GM12892 (cell line): ENCODE measurements at regions not wholly inside any gene's neighbourhood (a gene's known extent, or its start where the extent isn't known, plus 50 kb on each side); places are given as distances from the start of the nearest gene placed in this dataset.

Source experiments
- DNase-seq: peaks from one replicate; pipeline ENCODE4 v3.0.0; 2011; ENCODE audit not compliant: insufficient read length
- FAIRE-seq: peaks from 2 replicates; lab custom pipeline; 2011; peaks lifted over from hg19 to GRCh38; lab: Jason Lieb, UNC
- POLR2A ChIP-seq: IDR thresholded peaks from 2 replicates; pipeline ENCODE4 v1.6.1; 2011; ENCODE audit warnings: low read depth, low read length, control low read depth
- POLR2AphosphoS5 ChIP-seq: IDR thresholded peaks from 2 replicates; pipeline ENCODE4 v1.6.1; 2011; ENCODE audit warnings: low read depth, low read length, control low read depth
- TAF1 ChIP-seq: IDR thresholded peaks from 2 replicates; pipeline ENCODE4 v1.6.1; 2011; ENCODE audit warnings: low read depth, mild to moderate bottlenecking, control low read depth, low read length, borderline replicate concordance

GRCh38 chr2:104023765-104024164 lies 830.1 kb upstream of the POU3F3 start:
- FAIRE-seq (no peak), DNase-seq (no peak)
- TF ChIP-seq TAF1 (no peak), POLR2A (no peak), POLR2AphosphoS5 (no peak)

- TF ChIP-seq TAF1 (no peak), POLR2AphosphoS5 (no peak), POLR2A (no peak)
- no peak for FAIRE-seq
- no peak for DNase-seq
Measured at GRCh38 chr2:104025295-104025694, 828.6 kb upstream of the POU3F3 start.

- DNase-seq (no peak), FAIRE-seq (no peak)
- TF ChIP-seq POLR2A (no peak), POLR2AphosphoS5 (no peak)
Measured at GRCh38 chr2:104026725-104027124, 827.2 kb upstream of the POU3F3 start.

DNA sequence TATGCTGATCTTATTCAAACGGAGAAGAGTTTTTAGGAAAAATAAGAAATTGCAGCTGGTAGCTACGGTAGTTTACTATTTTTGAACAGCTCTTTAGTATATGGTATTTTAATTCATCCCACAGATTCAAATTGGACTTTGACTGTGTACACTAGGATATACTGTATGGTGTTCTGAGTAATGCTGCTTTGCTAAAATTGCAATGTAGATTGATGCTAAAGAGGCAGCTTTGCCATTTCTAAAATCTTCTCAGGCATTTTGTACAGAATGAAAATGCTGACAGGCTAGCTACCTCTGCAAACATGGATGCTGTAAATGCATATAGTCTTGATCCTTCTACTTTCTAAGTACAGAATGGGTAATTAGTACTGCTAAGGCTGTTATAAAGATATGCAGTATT lies 826.6 kb upstream of the POU3F3 start:
- DNase-seq (no peak), FAIRE-seq (no peak)

GRCh38 chr2:104028061-104028460 lies 825.9 kb upstream of the POU3F3 start:
- DNase-seq (no peak), FAIRE-seq (no peak)
- TF ChIP-seq POLR2A (no peak), TAF1 (no peak), POLR2AphosphoS5 (no peak)

More for the DNA sequence above, 826.6 kb upstream of the POU3F3 start:
- TF ChIP-seq TAF1 (no peak), POLR2AphosphoS5 (no peak)

GRCh38 chr2:104033399-104033798 lies 820.5 kb upstream of the POU3F3 start:
- DNase-seq (no peak), FAIRE-seq (no peak)
- TF ChIP-seq POLR2AphosphoS5 (no peak), TAF1 (no peak), POLR2A (no peak)

DNA sequence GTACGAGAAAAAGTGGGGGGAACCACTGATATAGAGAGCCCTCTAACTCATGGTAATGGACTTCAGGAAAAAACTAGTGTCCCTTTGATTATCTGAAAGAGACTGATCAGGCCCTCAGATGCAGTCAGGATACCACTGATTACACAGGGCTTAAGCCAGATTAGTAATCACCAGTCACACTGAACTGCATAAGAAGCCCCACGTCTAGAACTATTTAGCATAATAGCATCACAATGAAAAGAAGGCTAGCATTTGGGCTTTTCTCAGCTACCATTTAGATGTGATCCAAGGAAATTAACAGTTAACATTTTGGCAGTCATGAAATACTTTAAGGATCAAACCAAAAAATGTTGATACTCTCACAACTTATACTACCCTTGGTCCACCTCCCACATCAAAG lies 813.1 kb upstream of the POU3F3 start:
- DNase-seq = no peak
- no peak for TF ChIP-seq POLR2AphosphoS5
- no peak for TF ChIP-seq POLR2A
- no peak for TF ChIP-seq TAF1
- FAIRE-seq = no peak

DNA sequence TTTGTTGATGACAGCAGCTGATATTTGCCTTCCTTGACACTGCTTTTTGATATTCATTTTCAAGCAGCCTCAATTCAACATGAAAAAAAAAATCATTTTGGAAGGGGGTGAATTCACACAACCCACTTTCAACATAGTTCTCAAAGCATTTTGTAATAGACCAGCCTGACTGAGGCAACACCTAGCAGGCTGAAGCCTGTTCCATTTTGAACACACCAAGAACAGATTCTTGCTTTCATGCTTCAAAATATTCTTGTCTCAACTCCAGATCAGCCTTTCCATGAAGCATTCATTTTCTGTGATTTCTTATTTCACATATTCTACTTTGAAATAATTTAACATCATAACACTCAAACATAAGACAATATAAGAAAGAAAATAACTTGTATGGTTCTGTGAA lies 812.6 kb upstream of the POU3F3 start:
- no peak for FAIRE-seq
- no peak for DNase-seq
- TF ChIP-seq TAF1 = no peak
- TF ChIP-seq POLR2A = no peak
- no peak for TF ChIP-seq POLR2AphosphoS5

GRCh38 chr2:104043864-104044263 lies 810.1 kb upstream of the POU3F3 start:
- TF ChIP-seq TAF1 (no peak), POLR2AphosphoS5 (no peak), POLR2A (no peak)
- DNase-seq (no peak), FAIRE-seq (no peak)

GRCh38 chr2:104045071-104045470 lies 808.8 kb upstream of the POU3F3 start:
- DNase-seq (no peak), FAIRE-seq (no peak)
- no peak for TF ChIP-seq POLR2AphosphoS5
- no peak for TF ChIP-seq POLR2A
- no peak for TF ChIP-seq TAF1

- TF ChIP-seq POLR2AphosphoS5 (no peak), TAF1 (no peak), POLR2A (no peak)
- no peak for FAIRE-seq
- no peak for DNase-seq
Measured at GRCh38 chr2:104046466-104046865, 807.4 kb upstream of the POU3F3 start.

DNA sequence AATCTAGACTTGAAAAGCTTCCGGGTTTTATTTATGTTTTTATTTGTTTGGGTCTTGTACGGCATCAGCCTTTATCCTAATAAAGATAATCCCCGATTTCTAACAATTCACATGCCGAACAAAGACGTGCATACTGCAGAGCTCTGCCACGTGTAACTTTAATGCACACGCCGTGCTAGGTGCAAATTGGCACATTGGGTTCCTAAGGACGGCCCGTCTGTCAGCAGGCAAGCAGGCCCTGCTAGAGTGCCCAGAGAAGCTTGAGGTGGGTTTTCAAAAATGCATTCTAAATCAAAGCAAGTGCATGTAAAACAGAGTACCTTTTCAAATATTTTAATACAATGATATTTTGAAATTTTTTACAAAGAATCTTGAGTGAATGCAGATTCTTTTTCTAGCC lies 806.4 kb upstream of the POU3F3 start:
- DNase-seq (no peak), FAIRE-seq (no peak)
- TF ChIP-seq POLR2A (no peak), TAF1 (no peak), POLR2AphosphoS5 (no peak)

DNA sequence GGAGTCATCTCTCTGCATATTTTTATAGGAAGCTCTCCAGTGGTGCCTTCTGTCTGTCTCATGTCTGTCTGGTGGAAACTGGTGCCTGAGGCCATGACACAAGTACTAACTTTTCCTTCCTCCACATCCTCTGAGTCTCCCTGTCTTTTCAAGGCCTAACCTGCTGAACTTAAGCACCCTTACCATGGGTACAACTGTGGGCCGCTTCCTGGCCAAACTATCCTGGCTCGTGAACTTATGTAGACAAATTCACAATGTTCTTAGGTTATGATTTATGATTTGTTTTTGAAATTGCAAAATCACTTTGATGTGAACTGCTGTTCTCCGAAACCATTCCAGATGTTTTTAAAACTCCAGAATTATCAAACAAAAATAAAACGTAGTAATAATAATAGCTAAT lies 804.5 kb upstream of the POU3F3 start:
- FAIRE-seq (no peak), DNase-seq (no peak)
- no peak for TF ChIP-seq POLR2AphosphoS5
